Heart right ventricle (tissue), 16 donors: ENCODE measurements at regions not wholly inside any gene's neighbourhood (a gene's known extent, or its start where the extent isn't known, plus 50 kb on each side); places are given as distances from the start of the nearest gene placed in this dataset.

Source experiments
- ATAC-seq, 8 donors: fragments of 200-7000 bp; cut with Tn5 transposase; one replicate each; pipeline ENCODE4 v1.9.1; 2020; ENCODE audit warnings: mild to moderate bottlenecking in 8 of 8, moderate library complexity in 8 of 8, moderate number of reproducible peaks in 1 of 8
- DNase-seq, 2 donors: peaks; one replicate each; pipeline ENCODE4 v3.0.0-alpha.2; 2020
- H3K27ac ChIP-seq, 10 donors: fragments of 200-600 bp; sonication (generic) in 2 of 10; one replicate each; pipeline versions ENCODE4 v1.5.0 to v1.8.0; 2020 to 2022; ENCODE audit warnings: mild to moderate bottlenecking in 3 of 10
- H3K27me3 ChIP-seq, 7 donors: fragments of 200-600 bp; one replicate each; pipeline ENCODE4 v1.8.0; 2021 to 2022; ENCODE audit warnings: mild to moderate bottlenecking in 2 of 7
- H3K36me3 ChIP-seq, 9 donors: fragments of 200-600 bp; sonication (generic) in 1 of 9; one replicate each; pipeline versions ENCODE4 v1.5.0 to v1.8.0; 2020 to 2022; ENCODE audit warnings: mild to moderate bottlenecking in 2 of 9
- H3K4me1 ChIP-seq, 9 donors: fragments of 200-600 bp; sonication (generic) in 1 of 9; one replicate each; pipeline versions ENCODE4 v1.5.0 to v1.8.0; 2020 to 2022; ENCODE audit warnings: mild to moderate bottlenecking in 4 of 9
- H3K4me3 ChIP-seq, 10 donors: fragments of 200-600 bp; sonication (generic) in 2 of 10; one replicate each; pipeline versions ENCODE4 v1.5.0 to v1.8.0; 2020 to 2022; ENCODE audit warnings: mild to moderate bottlenecking in 7 of 10, moderate library complexity in 2 of 10
- H3K9me3 ChIP-seq, 11 donors: fragments of 200-600 bp in 10 of 11; sonication (generic) in 2 of 11; one replicate each; pipeline versions ENCODE4 v1.5.0 to v1.8.0; 2013 to 2022; ENCODE audit warnings: mild to moderate bottlenecking in 2 of 11, control low read depth in 1 of 11, moderate library complexity in 1 of 11
- CTCF ChIP-seq, 9 donors: fragments of 200-600 bp; sonication (generic) in 2 of 9; IDR thresholded peaks; one replicate each; pipeline versions ENCODE4 v1.5.0 to v1.8.0; 2021 to 2022; ENCODE audit warnings: antibody characterized with exemption in 9 of 9, mild to moderate bottlenecking in 5 of 9, moderate library complexity in 1 of 9
- WGBS, 2 donors: extraction: QIAGEN DNeasy Blood & Tissue Kit; methylation state at CpG; one replicate each; pipeline ENCODE4 v1.1.7; 2013; ENCODE audit warnings: inconsistent platforms in 1 of 2; 5-methylcytosine and 5-hydroxymethylcytosine counted together
- intact Hi-C, 10 donors: fragments of 100-400 bp; cut with DNase I; formaldehyde crosslinking; loops; one replicate each; pipeline versions ENCODE4 v1.11.1 to v1.14.2; 2022
- donor health status: Arrhythmogenic right ventricular cardiomyopathy.
- donor health status: ischemic (EF 13 %, LVEDD 7.1; RV severe dilation, severe dysfunction).
- donor health status: healthy with polysubstance abuse.
- donor health status: DM: no; HTN: yes; CAD: no.
- donor health status: DM: no; HTN: no; CAD: no.
- donor health status: ischemic (EF 25% LVEDD 6.9; RV normal size, moderate dysfunction).
- donor health status: ischemic (EF 25% LVEDD 5.7; RV mildly dilated, moderate dysfunction).
- donor health status: healthy.
- donor health status: DM: yes; HTN: yes; CAD: no.
- donor health status: Ischemic cardiomyopathy.
- donor health status: ischemic (EF 35%, LVEDD 5.7; RV mildly dilated, moderate dysfunction).
- donor health status: nonischemic (EF 11% LVEDD 7.7; RV severe dilation, severe dysfunction).
- donor health status: DM: yes; HTN: yes; CAD: no.
- donor health status: PGD.
- donor health status: ischemic (EF 29% LVEDD 5.4; RV normal size, mild dysfunction).
- donor health status: nonischemic (EF 23%, LVEDD 6.1; RV moderate dilation, normal function).

DNA sequence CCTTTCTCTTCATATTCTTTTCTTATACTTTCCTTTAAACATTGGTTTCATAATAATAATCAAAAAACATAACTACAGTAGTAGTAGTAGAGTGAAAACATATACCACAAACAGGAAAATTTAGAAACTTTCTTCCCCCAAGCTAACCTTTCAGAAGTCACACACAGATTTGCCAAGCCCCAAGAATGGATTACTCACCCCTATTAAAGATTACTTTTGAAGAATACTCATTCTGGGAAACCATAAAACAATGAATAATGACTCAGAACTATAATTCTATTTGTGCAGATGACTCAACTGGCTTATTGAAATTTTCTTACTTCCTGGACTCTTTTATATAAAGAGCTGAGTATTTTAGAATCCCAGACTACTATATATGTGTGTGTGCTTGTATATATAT lies 119.4 kb upstream of the GJE1 start:
- Histone ChIP-seq H3K27me3 (no peaks in the 10 kb centered on the region), H3K4me3 (no peak overlapping the region), H3K4me1 (peaks cover 0 to 7% (median 0%) of the 10 kb centered on the region in 9 donors), H3K36me3 (no peaks in the 10 kb centered on the region), H3K27ac (no peak overlapping the region), H3K9me3 (peaks cover 0 to 8% (median 0%) of the 10 kb centered on the region in 11 donors)
- intact Hi-C loops = no loop called here
- no peak for TF ChIP-seq CTCF (IDR thresholded peaks at IDR 0.05)
- DNase-seq (no peak), ATAC-seq (no peak)

- H3K9me3 ChIP-seq = peaks cover 0 to 15% (median 0%) of the 10 kb centered on the region in 11 donors
- ATAC-seq (no peak), DNase-seq (no peak)
- WGBS, 2 donors = 36 to 48% methylated on average over 1 of the region's 1 CpG
- TF ChIP-seq CTCF (IDR thresholded peaks at IDR 0.05) = no peak
- no peak overlapping the region for H3K4me3 ChIP-seq
- peaks cover 0 to 7% (median 0%) of the 10 kb centered on the region in 9 donors for H3K4me1 ChIP-seq
- H3K27me3 ChIP-seq = no peaks in the 10 kb centered on the region
- no peak overlapping the region for H3K27ac ChIP-seq
- intact Hi-C loops = no loop called here
- no peaks in the 10 kb centered on the region for H3K36me3 ChIP-seq
Measured at GRCh38 chr6:142011775-142012174, 121.0 kb upstream of the GJE1 start.

GRCh38 chr6:142011156-142011555 lies 121.6 kb upstream of the GJE1 start:
- intact Hi-C loops = no loop called here
- DNase-seq (no peak), ATAC-seq (no peak)
- Histone ChIP-seq H3K9me3 (peaks cover 0 to 15% (median 0%) of the 10 kb centered on the region in 11 donors), H3K27me3 (no peaks in the 10 kb centered on the region), H3K36me3 (no peaks in the 10 kb centered on the region), H3K27ac (no peak overlapping the region), H3K4me3 (no peak overlapping the region), H3K4me1 (peaks cover 0 to 7% (median 0%) of the 10 kb centered on the region in 9 donors)
- TF ChIP-seq CTCF (IDR thresholded peaks at IDR 0.05) = no peak

GRCh38 chr6:142009647-142010046 lies 123.1 kb upstream of the GJE1 start:
- 30 to 40% methylated on average over 2 of the region's 2 CpGs for whole genome bisulfite sequencing, 2 donors
- no peak for DNase-seq
- intact Hi-C loops = no loop called here
- no peak for TF ChIP-seq CTCF (IDR thresholded peaks at IDR 0.05)
- no peaks in the 10 kb centered on the region for H3K36me3 ChIP-seq
- no peaks in the 10 kb centered on the region for H3K27me3 ChIP-seq
- peaks cover 0 to 15% (median 0%) of the 10 kb centered on the region in 11 donors for H3K9me3 ChIP-seq
- H3K4me3 ChIP-seq = no peak overlapping the region
- peaks cover 0 to 7% (median 0%) of the 10 kb centered on the region in 9 donors for H3K4me1 ChIP-seq
- no peak overlapping the region for H3K27ac ChIP-seq
- ATAC-seq = no peak
